ENCODE measurements at regions not wholly inside any gene's neighbourhood (a gene's known extent, or its start where the extent isn't known, plus 50 kb on each side); places are given as distances from the start of the nearest gene placed in this dataset.

DNA sequence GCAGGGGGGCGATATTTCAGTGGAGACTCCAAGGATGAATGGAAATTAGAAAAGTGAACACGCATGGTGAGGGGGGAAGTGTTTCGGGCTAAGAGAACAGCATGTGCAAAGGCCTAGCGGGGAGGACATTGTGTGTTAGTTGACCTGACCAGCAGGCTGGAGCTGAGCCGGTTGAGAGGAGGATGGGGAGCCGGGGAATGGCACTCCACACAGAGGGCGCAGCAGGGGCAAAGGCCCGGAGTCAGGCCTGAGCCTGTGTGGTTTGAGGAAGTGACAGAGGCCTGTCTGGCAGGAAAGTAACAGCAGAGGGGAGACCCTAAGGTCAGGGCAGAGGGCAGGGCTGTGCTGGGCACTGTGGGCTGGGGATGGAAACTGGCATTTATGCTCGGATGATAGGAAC lies 83.2 kb upstream of the ZNF479 start:
- no peak overlapping the region for H3K4me3 Mint-ChIP-seq
- Histone ChIP-seq H3K27me3 (ENCODE audit: control insufficient read depth in 1 of 2, insufficient read depth in 2 of 2, low read length in 2 of 2) (no peaks in the 10 kb centered on the region), H3K9me3 (ENCODE audit: control insufficient read depth in 1 of 2, insufficient read depth in 1 of 2, low read length in 2 of 2) (peaks cover 26 to 86% of the 10 kb centered on the region in 2 experiments), H3K36me3 (ENCODE audit: insufficient read depth, low read length) (no peaks in the 10 kb centered on the region), H3K4me1 (ENCODE audit: insufficient read depth, low read length) (no peaks in the 10 kb centered on the region), H3K27ac (ENCODE audit: low read depth in 1 of 2, low read length in 2 of 2) (no peak overlapping the region), H3K4me3 (ENCODE audit: low read length) (no peak overlapping the region)
- H3K4me1 Mint-ChIP-seq (ENCODE audit: low read depth) = no peaks in the 10 kb centered on the region
- ChIA-PET CTCF (no interaction called here), POLR2A (no interaction called here)
- peaks cover 36% of the 10 kb centered on the region for H3K9me3 Mint-ChIP-seq
- intact Hi-C loops (cut with DNase I, micrococcal nuclease) = no loop called here
- ATAC-seq (ENCODE audit: poor library complexity) = no peak
- no peaks in the 10 kb centered on the region for H3K27me3 Mint-ChIP-seq
- H3K27ac Mint-ChIP-seq = no peak overlapping the region
- H3K36me3 Mint-ChIP-seq (ENCODE audit: low read depth) = peaks cover 24% of the 10 kb centered on the region
- TF ChIP-seq, protein P1, sequence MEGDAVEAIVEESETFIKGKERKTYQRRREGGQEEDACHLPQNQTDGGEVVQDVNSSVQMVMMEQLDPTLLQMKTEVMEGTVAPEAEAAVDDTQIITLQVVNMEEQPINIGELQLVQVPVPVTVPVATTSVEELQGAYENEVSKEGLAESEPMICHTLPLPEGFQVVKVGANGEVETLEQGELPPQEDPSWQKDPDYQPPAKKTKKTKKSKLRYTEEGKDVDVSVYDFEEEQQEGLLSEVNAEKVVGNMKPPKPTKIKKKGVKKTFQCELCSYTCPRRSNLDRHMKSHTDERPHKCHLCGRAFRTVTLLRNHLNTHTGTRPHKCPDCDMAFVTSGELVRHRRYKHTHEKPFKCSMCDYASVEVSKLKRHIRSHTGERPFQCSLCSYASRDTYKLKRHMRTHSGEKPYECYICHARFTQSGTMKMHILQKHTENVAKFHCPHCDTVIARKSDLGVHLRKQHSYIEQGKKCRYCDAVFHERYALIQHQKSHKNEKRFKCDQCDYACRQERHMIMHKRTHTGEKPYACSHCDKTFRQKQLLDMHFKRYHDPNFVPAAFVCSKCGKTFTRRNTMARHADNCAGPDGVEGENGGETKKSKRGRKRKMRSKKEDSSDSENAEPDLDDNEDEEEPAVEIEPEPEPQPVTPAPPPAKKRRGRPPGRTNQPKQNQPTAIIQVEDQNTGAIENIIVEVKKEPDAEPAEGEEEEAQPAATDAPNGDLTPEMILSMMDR (IDR thresholded peaks at IDR 0.05) = no peak
- no peak for DNase-seq

DNA sequence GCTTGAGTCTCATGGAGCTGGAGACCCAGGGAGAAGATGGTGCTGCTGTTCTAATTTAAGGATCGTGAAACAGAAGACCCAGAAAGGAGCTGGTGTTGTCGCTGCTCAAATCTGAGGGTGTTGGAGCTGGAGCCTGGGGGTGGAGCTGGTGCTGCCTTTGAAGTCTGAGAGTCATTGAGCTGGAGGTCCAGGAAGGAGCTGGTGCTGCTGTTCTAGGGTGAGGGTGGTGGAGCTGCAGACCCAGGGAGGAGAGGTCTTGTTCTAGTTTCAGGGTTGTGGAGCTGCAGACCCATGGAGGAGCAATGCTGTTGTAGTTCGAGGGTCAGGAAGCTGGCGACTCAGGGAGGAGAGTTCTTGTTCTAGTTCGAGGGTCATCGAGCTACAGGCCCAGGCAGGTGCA lies 84.1 kb upstream of the ZNF479 start:
- H3K4me3 Mint-ChIP-seq = no peak overlapping the region
- H3K27ac Mint-ChIP-seq = no peak overlapping the region
- Histone ChIP-seq H3K4me1 (ENCODE audit: insufficient read depth, low read length) (no peaks in the 10 kb centered on the region), H3K27ac (ENCODE audit: low read depth in 1 of 2, low read length in 2 of 2) (no peak overlapping the region), H3K9me3 (ENCODE audit: control insufficient read depth in 1 of 2, insufficient read depth in 1 of 2, low read length in 2 of 2) (peaks cover 26 to 86% of the 10 kb centered on the region in 2 experiments), H3K36me3 (ENCODE audit: insufficient read depth, low read length) (no peaks in the 10 kb centered on the region), H3K4me3 (ENCODE audit: low read length) (no peak overlapping the region), H3K27me3 (ENCODE audit: control insufficient read depth in 1 of 2, insufficient read depth in 2 of 2, low read length in 2 of 2) (no peaks in the 10 kb centered on the region)
- no peaks in the 10 kb centered on the region for H3K27me3 Mint-ChIP-seq
- H3K9me3 Mint-ChIP-seq = peaks cover 39% of the 10 kb centered on the region
- peaks cover 32% of the 10 kb centered on the region for H3K36me3 Mint-ChIP-seq (ENCODE audit: low read depth)
- ATAC-seq (ENCODE audit: poor library complexity) = no peak
- ChIA-PET CTCF (no interaction called here), POLR2A (no interaction called here)
- H3K4me1 Mint-ChIP-seq (ENCODE audit: low read depth) = no peaks in the 10 kb centered on the region
- intact Hi-C loops (cut with DNase I, micrococcal nuclease) = no loop called here
- DNase-seq = no peak
- TF ChIP-seq, protein P1 (IDR thresholded peaks at IDR 0.05) = no peak

DNA sequence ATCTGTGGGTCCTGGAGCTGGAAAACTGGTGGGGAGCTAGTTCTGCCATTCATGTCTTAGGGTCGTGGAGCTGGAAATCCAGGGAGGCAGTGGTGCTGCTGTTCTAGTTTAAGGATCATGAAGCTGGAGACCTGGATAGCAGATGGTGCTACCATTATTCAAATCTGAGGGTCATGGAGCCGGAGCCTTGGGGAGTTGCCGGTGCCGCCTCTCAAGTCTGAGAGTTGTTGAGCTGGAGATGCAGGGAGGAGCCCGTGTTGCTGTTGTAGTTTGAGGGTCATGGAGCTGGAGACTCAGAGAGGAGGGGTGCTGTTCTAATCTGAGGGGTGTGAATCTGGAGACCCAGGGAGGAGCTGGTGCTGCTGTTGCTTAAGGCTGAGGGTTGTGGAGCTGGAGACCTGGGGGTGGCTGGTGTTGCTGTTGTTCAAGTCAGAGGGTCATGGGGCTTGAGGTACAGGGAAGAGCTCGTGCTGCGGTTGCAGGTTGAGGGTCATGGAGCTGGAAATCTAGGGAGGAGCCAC lies 86.0 kb upstream of the ZNF479 start:
- H3K36me3 Mint-ChIP-seq (ENCODE audit: low read depth) = peaks cover 33% of the 10 kb centered on the region
- DNase-seq (no peak), ATAC-seq (ENCODE audit: poor library complexity) (no peak)
- TF ChIP-seq, protein P1 (IDR thresholded peaks at IDR 0.05) = no peak
- H3K27ac Mint-ChIP-seq = no peak overlapping the region
- no peaks in the 10 kb centered on the region for H3K27me3 Mint-ChIP-seq
- ChIA-PET CTCF (no interaction called here), POLR2A (no interaction called here)
- Histone ChIP-seq H3K36me3 (ENCODE audit: insufficient read depth, low read length) (no peaks in the 10 kb centered on the region), H3K27ac (ENCODE audit: low read depth in 1 of 2, low read length in 2 of 2) (no peak overlapping the region), H3K4me3 (ENCODE audit: low read length) (no peak overlapping the region), H3K4me1 (ENCODE audit: insufficient read depth, low read length) (no peaks in the 10 kb centered on the region), H3K9me3 (ENCODE audit: control insufficient read depth in 1 of 2, insufficient read depth in 1 of 2, low read length in 2 of 2) (peaks cover 19 to 85% of the 10 kb centered on the region in 2 experiments), H3K27me3 (ENCODE audit: control insufficient read depth in 1 of 2, insufficient read depth in 2 of 2, low read length in 2 of 2) (no peaks in the 10 kb centered on the region)
- H3K9me3 Mint-ChIP-seq = peaks cover 42% of the 10 kb centered on the region
- intact Hi-C loops (cut with DNase I, micrococcal nuclease) = no loop called here
- H3K4me1 Mint-ChIP-seq (ENCODE audit: low read depth) = no peaks in the 10 kb centered on the region
- H3K4me3 Mint-ChIP-seq = no peak overlapping the region

All from CD4-positive, alpha-beta T cell (primary cell).